GM21526 (cell line): ENCODE measurements at regions not wholly inside any gene's neighbourhood (a gene's known extent, or its start where the extent isn't known, plus 50 kb on each side); places are given as distances from the start of the nearest gene placed in this dataset.
"Not testable (repeated sequence)": the region's sequence is repeated elsewhere in the genome, so short reads cannot be mapped to it uniquely, and the experiment has no call there.

ENCODE experiments used
- ATAC-seq: cut with Tn5 transposase; IDR thresholded peaks from one replicate; pipeline ENCODE4 v1.9.1; 2021; ENCODE audit warnings: moderate library complexity; ENCODE audit not compliant: unreplicated experiment, low FRiP score

- no peak for ATAC-seq
These were observed 126.0 kb upstream of the TMEM170B start for GRCh38 chr6:11411593-11411992.

GRCh38 chr6:11410539-11411307 is 126.8 kb upstream of the TMEM170B start:
- no peak for ATAC-seq

- no peak for ATAC-seq
These were observed 128.2 kb upstream of the TMEM170B start for GRCh38 chr6:11409371-11409770.

GRCh38 chr6:11407414-11407813 is 130.1 kb upstream of the TMEM170B start:
- no peak for ATAC-seq

GRCh38 chr6:11404838-11405237 is 132.7 kb upstream of the TMEM170B start:
- ATAC-seq, result no peak

GRCh38 chr6:11404081-11404480 is 133.5 kb upstream of the TMEM170B start:
- peak; percentile 47 for ATAC-seq

GRCh38 chr6:11403035-11403601 is 134.4 kb upstream of the TMEM170B start:
- no peak for ATAC-seq

- ATAC-seq, result not testable (repeated sequence)
These were observed 135.0 kb upstream of the TMEM170B start for GRCh38 chr6:11402581-11402980.

GRCh38 chr6:11401954-11402353 is 135.6 kb upstream of the TMEM170B start:
- ATAC-seq, result not testable (repeated sequence)

GRCh38 chr6:11398451-11399326 is 138.9 kb upstream of the TMEM170B start:
- no peak for ATAC-seq

GRCh38 chr6:11397622-11398450 is 139.7 kb upstream of the TMEM170B start:
- ATAC-seq, result no peak

- no peak for ATAC-seq
These were observed 140.7 kb upstream of the TMEM170B start for GRCh38 chr6:11396860-11397259.

GRCh38 chr6:11393713-11394627 is 143.6 kb upstream of the TMEM170B start:
- no peak for ATAC-seq

- no peak for ATAC-seq
These were observed 144.6 kb upstream of the TMEM170B start for GRCh38 chr6:11392778-11393507.

GRCh38 chr6:11391934-11392777 is 145.4 kb upstream of the TMEM170B start:
- no peak for ATAC-seq

GRCh38 chr6:11389977-11390376 is 147.6 kb upstream of the TMEM170B start:
- no peak for ATAC-seq

GRCh38 chr6:11388983-11389944 is 148.3 kb upstream of the TMEM170B start:
- no peak for ATAC-seq
